ENCODE measurements at regions not wholly inside any gene's neighbourhood (a gene's known extent, or its start where the extent isn't known, plus 50 kb on each side); places are given as distances from the start of the nearest gene placed in this dataset.

DNA sequence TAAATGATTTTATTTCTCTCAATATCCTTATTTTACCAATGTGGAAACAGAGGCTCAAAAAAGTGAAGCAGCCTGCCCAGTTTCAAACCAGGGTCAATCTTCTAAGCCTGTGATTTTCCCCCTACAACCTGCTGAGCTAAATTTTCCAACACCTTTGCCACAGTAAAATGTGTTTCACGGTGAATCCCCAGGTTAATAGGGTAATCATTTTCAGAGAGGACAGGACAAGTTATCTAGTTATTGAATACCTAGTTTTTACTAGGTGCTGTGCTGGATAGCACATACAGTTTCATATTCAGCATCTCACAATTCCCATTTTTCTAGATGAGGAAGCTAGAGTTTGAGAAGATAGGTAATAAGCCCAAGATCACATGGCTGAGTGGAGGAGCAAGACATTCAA is 236.6 kb downstream of the PTH2R start:
- H3K27ac ChIP-seq (ENCODE audit: low read length), result no peak overlapping the region
- no CpG with 5 or more reads among the region's 1 CpG for WGBS (ENCODE audit: insufficient coverage, insufficient read length)
- no peak overlapping the region for H3K4me3 ChIP-seq (ENCODE audit: low read length)
- no peak for DNase-seq (ENCODE audit: low read depth, low spot score)
- no peaks in the 10 kb centered on the region for H3K9me3 ChIP-seq (ENCODE audit: control insufficient read depth, insufficient read depth, low read length)
- H3K36me3 ChIP-seq (ENCODE audit: control insufficient read depth, insufficient read depth, low read length), result no peaks in the 10 kb centered on the region
- no peaks in the 10 kb centered on the region for H3K4me1 ChIP-seq (ENCODE audit: control insufficient read depth, insufficient read depth, low read length)
- H3K27me3 ChIP-seq (ENCODE audit: control insufficient read depth, insufficient read depth, low read length), result no peaks in the 10 kb centered on the region

DNA sequence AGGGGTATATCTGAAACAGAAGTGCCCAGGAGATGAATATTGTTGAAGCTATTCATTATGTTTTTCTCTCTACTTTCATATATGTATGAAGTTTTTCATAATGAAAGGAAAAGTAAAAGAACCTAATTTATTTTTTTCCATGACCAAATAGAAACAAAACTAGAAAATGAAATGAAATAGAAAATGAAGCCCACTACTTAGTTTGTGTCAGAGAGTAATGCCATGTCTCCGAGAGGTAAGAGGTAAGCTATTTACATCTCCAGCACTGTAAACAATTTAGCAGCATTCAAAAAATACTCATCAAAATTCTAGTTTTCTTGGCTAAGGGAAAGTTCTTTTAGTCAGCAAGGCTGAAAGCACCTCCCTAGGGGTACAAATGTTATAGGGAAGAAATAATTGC is 238.6 kb downstream of the PTH2R start:
- H3K27me3 ChIP-seq (ENCODE audit: control insufficient read depth, insufficient read depth, low read length), result no peaks in the 10 kb centered on the region
- H3K36me3 ChIP-seq (ENCODE audit: control insufficient read depth, insufficient read depth, low read length), result no peaks in the 10 kb centered on the region
- H3K4me3 ChIP-seq (ENCODE audit: low read length), result no peak overlapping the region
- DNase-seq (ENCODE audit: low read depth, low spot score), result no peak
- WGBS (ENCODE audit: insufficient coverage, insufficient read length), result no CpG with 5 or more reads among the region's 1 CpG
- H3K9me3 ChIP-seq (ENCODE audit: control insufficient read depth, insufficient read depth, low read length), result no peaks in the 10 kb centered on the region
- H3K4me1 ChIP-seq (ENCODE audit: control insufficient read depth, insufficient read depth, low read length), result no peaks in the 10 kb centered on the region
- no peak overlapping the region for H3K27ac ChIP-seq (ENCODE audit: low read length)

DNA sequence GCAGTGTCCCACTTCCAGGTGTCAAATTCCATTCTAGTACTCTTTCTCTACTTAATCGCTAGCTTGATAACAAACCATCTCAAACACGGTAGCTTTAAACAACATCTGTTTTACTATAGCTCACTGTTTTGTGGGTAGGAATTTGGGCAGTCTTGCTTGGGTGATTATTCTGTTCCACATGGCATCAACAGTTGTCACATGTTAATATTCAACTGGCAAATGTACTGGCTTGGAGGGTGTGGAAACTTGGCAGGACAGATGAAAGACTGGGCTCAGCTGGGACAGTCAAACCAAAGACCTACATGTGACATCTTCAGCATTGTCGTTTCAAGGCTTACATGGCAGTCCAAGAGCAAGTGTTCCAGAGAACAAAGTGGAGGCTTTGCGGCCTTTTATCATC is 241.8 kb downstream of the PTH2R start:
- Histone ChIP-seq H3K27ac (ENCODE audit: low read length) (no peak overlapping the region), H3K9me3 (ENCODE audit: control insufficient read depth, insufficient read depth, low read length) (no peaks in the 10 kb centered on the region), H3K4me1 (ENCODE audit: control insufficient read depth, insufficient read depth, low read length) (no peaks in the 10 kb centered on the region), H3K36me3 (ENCODE audit: control insufficient read depth, insufficient read depth, low read length) (no peaks in the 10 kb centered on the region), H3K4me3 (ENCODE audit: low read length) (no peak overlapping the region), H3K27me3 (ENCODE audit: control insufficient read depth, insufficient read depth, low read length) (no peaks in the 10 kb centered on the region)
- WGBS (ENCODE audit: insufficient coverage, insufficient read length), result no CpG with 5 or more reads among the region's 4 CpGs
- DNase-seq (ENCODE audit: low read depth, low spot score), result no peak

DNA sequence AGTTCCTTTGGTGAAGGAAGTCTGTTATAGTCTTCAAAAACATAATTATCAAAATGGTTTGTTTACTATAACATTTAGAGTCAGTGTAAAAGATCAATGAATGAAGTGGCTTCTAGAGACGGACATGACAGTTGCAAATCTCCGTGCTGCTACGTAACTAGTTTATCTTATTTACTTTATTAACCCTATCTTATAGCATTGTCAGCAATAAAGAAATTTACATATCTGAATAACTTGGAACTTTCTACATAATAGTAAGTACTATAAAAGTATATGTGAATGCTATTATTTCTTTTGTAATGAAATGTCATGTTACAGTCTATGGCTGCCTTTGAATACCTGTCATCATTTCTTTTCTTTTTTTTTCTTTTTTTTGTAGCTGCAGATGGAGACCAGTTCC is 246.8 kb downstream of the PTH2R start:
- no peaks in the 10 kb centered on the region for H3K9me3 ChIP-seq (ENCODE audit: control insufficient read depth, insufficient read depth, low read length)
- H3K36me3 ChIP-seq (ENCODE audit: control insufficient read depth, insufficient read depth, low read length), result no peaks in the 10 kb centered on the region
- H3K4me1 ChIP-seq (ENCODE audit: control insufficient read depth, insufficient read depth, low read length), result no peaks in the 10 kb centered on the region
- DNase-seq (ENCODE audit: low read depth, low spot score), result no peak
- H3K27me3 ChIP-seq (ENCODE audit: control insufficient read depth, insufficient read depth, low read length), result no peaks in the 10 kb centered on the region
- H3K4me3 ChIP-seq (ENCODE audit: low read length), result no peak overlapping the region
- H3K27ac ChIP-seq (ENCODE audit: low read length), result no peak overlapping the region
- no CpG with 5 or more reads among the region's 3 CpGs for WGBS (ENCODE audit: insufficient coverage, insufficient read length)

DNA sequence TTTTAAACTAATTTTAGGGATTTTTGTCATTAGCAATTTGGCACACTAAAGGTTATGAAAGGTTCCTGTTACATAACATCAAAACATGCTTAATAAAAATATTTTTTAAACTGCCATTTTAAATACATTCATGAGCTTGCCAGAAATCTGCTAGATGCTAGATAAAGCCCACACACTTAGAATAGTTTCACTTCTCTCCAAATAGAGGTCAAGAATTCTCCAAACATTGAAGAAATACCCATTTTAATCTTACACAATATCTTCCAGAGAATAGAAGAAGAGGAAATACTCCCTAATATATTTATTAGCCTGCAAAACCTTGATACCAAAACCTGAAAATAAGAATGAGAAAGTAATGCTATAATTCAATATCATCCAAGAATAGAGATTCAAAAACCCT is 247.5 kb downstream of the PTH2R start:
- no peak for DNase-seq (ENCODE audit: low read depth, low spot score)
- Histone ChIP-seq H3K27me3 (ENCODE audit: control insufficient read depth, insufficient read depth, low read length) (no peaks in the 10 kb centered on the region), H3K27ac (ENCODE audit: low read length) (no peak overlapping the region), H3K9me3 (ENCODE audit: control insufficient read depth, insufficient read depth, low read length) (no peaks in the 10 kb centered on the region), H3K36me3 (ENCODE audit: control insufficient read depth, insufficient read depth, low read length) (no peaks in the 10 kb centered on the region), H3K4me3 (ENCODE audit: low read length) (no peak overlapping the region), H3K4me1 (ENCODE audit: control insufficient read depth, insufficient read depth, low read length) (no peaks in the 10 kb centered on the region)

DNA sequence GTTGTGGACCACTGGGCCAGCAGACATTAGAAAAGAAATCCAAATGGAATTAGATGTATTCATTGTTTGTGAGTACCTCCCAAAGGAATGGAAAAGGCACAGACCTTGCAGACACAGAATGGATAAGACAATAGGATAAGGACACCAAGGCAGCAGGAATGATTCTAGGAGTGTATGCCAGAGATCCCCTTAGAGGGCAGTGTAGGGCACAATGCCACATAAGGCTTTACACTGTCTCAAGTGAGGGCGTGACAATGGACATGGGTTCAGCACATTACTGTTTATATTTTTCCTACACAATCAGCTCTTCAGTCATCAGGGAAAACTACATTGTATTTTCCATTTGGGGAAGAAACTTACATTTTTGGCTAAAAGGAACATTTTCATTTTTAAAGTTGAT is 250.9 kb downstream of the PTH2R start:
- H3K9me3 ChIP-seq (ENCODE audit: control insufficient read depth, insufficient read depth, low read length), result no peaks in the 10 kb centered on the region
- peak; percentile 4 for DNase-seq (ENCODE audit: low read depth, low spot score)
- no CpG with 5 or more reads among the region's 1 CpG for WGBS (ENCODE audit: insufficient coverage, insufficient read length)
- H3K27me3 ChIP-seq (ENCODE audit: control insufficient read depth, insufficient read depth, low read length), result no peaks in the 10 kb centered on the region
- H3K4me1 ChIP-seq (ENCODE audit: control insufficient read depth, insufficient read depth, low read length), result no peaks in the 10 kb centered on the region
- no peaks in the 10 kb centered on the region for H3K36me3 ChIP-seq (ENCODE audit: control insufficient read depth, insufficient read depth, low read length)
- no peak overlapping the region for H3K4me3 ChIP-seq (ENCODE audit: low read length)
- no peak overlapping the region for H3K27ac ChIP-seq (ENCODE audit: low read length)

DNA sequence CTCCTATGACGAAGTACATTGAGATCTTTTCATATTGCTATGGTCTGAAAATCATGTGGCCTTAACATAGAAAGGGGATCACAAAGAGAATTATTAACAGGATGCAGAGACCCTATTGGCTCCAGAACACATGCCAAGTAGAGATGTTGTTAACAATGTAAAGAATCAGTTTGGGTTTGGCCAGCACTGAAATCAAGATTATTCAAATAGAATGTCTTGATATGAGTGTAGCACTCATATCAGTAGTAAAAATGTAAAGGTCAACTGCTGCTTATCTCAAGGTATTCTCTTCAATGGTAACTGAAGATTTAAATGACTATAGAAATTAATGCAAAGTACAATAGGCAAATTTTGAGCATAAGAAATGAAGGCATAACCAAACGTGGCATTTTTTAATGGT is 262.8 kb downstream of the PTH2R start:
- Histone ChIP-seq H3K27me3 (ENCODE audit: control insufficient read depth, insufficient read depth, low read length) (no peaks in the 10 kb centered on the region), H3K27ac (ENCODE audit: low read length) (no peak overlapping the region), H3K4me1 (ENCODE audit: control insufficient read depth, insufficient read depth, low read length) (peaks cover 3% of the 10 kb centered on the region; the same call in 1 of the 2 replicates), H3K9me3 (ENCODE audit: control insufficient read depth, insufficient read depth, low read length) (no peaks in the 10 kb centered on the region), H3K4me3 (ENCODE audit: low read length) (no peak overlapping the region), H3K36me3 (ENCODE audit: control insufficient read depth, insufficient read depth, low read length) (no peaks in the 10 kb centered on the region)
- DNase-seq (ENCODE audit: low read depth, low spot score), result no peak
- no CpG with 5 or more reads among the region's 2 CpGs for WGBS (ENCODE audit: insufficient coverage, insufficient read length)

DNA sequence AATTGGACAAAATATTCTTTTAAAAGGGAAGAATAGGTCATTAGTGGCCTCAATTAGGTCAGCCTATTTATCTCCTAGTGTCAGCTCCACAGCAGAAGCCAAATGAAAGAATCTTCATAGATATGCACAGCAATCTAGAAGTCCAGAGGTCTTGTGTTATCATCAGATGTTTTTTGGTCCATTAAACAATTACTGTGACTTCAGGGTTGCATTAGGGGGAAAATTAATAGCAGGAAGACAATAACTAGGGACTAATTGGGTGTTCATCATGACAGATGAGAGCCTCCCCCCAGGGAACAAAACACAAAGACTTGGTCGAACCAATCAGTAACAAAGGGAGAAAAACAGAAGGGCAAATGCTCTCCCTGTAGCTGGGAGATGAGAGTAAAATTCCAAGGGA is 264.7 kb downstream of the PTH2R start:
- Histone ChIP-seq H3K27ac (ENCODE audit: low read length) (no peak overlapping the region), H3K27me3 (ENCODE audit: control insufficient read depth, insufficient read depth, low read length) (no peaks in the 10 kb centered on the region), H3K4me3 (ENCODE audit: low read length) (no peak overlapping the region), H3K9me3 (ENCODE audit: control insufficient read depth, insufficient read depth, low read length) (no peaks in the 10 kb centered on the region), H3K36me3 (ENCODE audit: control insufficient read depth, insufficient read depth, low read length) (no peaks in the 10 kb centered on the region), H3K4me1 (ENCODE audit: control insufficient read depth, insufficient read depth, low read length) (peaks cover 3% of the 10 kb centered on the region; the same call in 1 of the 2 replicates)
- no CpG with 5 or more reads among the region's 1 CpG for WGBS (ENCODE audit: insufficient coverage, insufficient read length)
- no peak for DNase-seq (ENCODE audit: low read depth, low spot score)

DNA sequence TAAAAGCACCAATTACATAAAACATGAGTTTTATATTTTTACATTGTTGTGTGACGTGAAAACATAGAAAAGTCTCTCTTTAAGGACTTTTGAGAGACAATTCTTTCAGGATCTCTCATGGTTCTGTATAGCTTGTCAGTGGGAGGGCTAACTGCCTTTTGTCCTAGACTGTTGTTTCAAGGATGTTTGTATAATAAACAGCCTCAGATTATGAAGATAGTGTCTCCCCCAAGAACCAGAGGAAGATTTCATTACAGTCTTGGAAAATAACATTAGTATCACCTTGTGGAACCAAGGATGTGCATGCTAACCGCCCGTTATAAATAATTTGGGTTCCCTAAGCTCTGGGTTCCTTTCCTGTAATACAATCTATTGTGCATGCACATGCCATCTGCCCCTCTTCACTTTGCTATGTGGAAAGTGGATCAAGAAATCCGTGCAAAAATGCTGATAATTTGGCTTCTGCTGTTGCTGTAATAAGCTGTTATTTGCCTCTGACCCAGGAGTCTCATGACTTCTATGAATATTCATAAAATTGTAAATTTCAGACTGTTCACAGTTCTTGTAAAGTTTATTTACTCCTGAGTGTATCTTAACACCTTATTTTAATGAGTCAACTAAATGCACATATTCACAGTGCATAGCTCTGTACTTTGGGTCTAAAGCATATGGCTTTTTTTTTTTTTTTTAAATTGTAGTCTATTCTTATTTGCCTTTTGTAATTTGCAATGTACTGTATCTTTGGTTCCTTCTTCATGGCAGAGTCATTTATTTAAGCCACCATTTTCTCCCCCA is 265.5 kb downstream of the PTH2R start:
- no peak for DNase-seq (ENCODE audit: low read depth, low spot score)
- WGBS (ENCODE audit: insufficient coverage, insufficient read length), result no CpG with 5 or more reads among the region's 4 CpGs
- H3K9me3 ChIP-seq (ENCODE audit: control insufficient read depth, insufficient read depth, low read length), result no peaks in the 10 kb centered on the region
- H3K4me1 ChIP-seq (ENCODE audit: control insufficient read depth, insufficient read depth, low read length), result peaks cover 3% of the 10 kb centered on the region; the same call in 1 of the 2 replicates
- H3K27ac ChIP-seq (ENCODE audit: low read length), result no peak overlapping the region
- no peaks in the 10 kb centered on the region for H3K36me3 ChIP-seq (ENCODE audit: control insufficient read depth, insufficient read depth, low read length)
- H3K27me3 ChIP-seq (ENCODE audit: control insufficient read depth, insufficient read depth, low read length), result no peaks in the 10 kb centered on the region
- no peak overlapping the region for H3K4me3 ChIP-seq (ENCODE audit: low read length)

DNA sequence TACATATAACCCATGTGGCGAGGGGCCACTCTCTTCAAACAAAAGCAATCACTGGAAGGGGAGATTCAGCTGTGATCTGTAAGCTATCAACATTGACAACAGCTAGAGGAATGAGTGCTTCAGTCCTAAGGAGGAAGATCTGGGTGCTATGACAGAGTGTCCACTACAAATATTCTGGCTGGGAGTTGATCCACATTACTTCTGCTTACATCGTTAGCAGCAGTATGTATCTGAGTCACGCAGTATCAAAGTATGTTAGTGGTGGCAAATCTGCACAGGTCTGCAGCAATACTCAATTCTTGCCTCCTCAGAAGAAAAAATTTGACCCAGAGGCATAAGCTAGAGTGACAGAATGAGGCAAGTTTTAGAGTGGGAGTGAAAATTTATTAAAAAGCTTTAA is 267.0 kb downstream of the PTH2R start:
- no peaks in the 10 kb centered on the region for H3K27me3 ChIP-seq (ENCODE audit: control insufficient read depth, insufficient read depth, low read length)
- no peak for DNase-seq (ENCODE audit: low read depth, low spot score)
- H3K4me1 ChIP-seq (ENCODE audit: control insufficient read depth, insufficient read depth, low read length), result peaks cover 2% of the 10 kb centered on the region; the same call in 1 of the 2 replicates
- no peaks in the 10 kb centered on the region for H3K9me3 ChIP-seq (ENCODE audit: control insufficient read depth, insufficient read depth, low read length)
- no peaks in the 10 kb centered on the region for H3K36me3 ChIP-seq (ENCODE audit: control insufficient read depth, insufficient read depth, low read length)
- no CpG with 5 or more reads among the region's 3 CpGs for WGBS (ENCODE audit: insufficient coverage, insufficient read length)
- H3K4me3 ChIP-seq (ENCODE audit: low read length), result no peak overlapping the region
- H3K27ac ChIP-seq (ENCODE audit: low read length), result no peak overlapping the region

DNA sequence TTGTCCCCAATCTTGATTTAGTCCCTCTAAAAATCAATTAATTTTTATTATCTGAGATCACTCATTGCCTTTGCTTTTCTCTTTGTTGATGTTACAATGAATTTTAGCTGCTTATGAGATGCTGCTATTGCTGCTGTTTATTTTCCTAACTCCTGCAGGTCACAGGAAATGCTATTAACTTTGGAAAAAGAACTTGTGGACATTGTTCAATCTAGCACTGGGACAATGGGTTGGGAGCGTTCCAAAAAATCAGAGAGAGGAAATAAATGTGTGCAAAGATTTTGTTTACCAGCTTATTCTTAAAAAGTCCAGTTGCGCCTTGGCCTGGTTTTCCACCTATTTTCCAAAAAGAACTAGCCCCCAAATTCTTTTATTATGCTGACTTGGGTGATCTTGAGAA is 268.3 kb downstream of the PTH2R start:
- no peaks in the 10 kb centered on the region for H3K9me3 ChIP-seq (ENCODE audit: control insufficient read depth, insufficient read depth, low read length)
- no CpG with 5 or more reads among the region's 2 CpGs for WGBS (ENCODE audit: insufficient coverage, insufficient read length)

More for the DNA sequence above, 268.3 kb downstream of the PTH2R start:
- Histone ChIP-seq H3K27ac (ENCODE audit: low read length) (no peak overlapping the region), H3K4me1 (ENCODE audit: control insufficient read depth, insufficient read depth, low read length) (peaks cover 2% of the 10 kb centered on the region; the same call in 1 of the 2 replicates), H3K36me3 (ENCODE audit: control insufficient read depth, insufficient read depth, low read length) (no peaks in the 10 kb centered on the region), H3K27me3 (ENCODE audit: control insufficient read depth, insufficient read depth, low read length) (no peaks in the 10 kb centered on the region), H3K4me3 (ENCODE audit: low read length) (no peak overlapping the region)
- no peak for DNase-seq (ENCODE audit: low read depth, low spot score)
